ENCODE measurements at regions not wholly inside any gene's neighbourhood (a gene's known extent, or its start where the extent isn't known, plus 50 kb on each side); places are given as distances from the start of the nearest gene placed in this dataset.
"Not testable (repeated sequence)": the region's sequence is repeated elsewhere in the genome, so short reads cannot be mapped to it uniquely, and the experiment has no call there.

DNA sequence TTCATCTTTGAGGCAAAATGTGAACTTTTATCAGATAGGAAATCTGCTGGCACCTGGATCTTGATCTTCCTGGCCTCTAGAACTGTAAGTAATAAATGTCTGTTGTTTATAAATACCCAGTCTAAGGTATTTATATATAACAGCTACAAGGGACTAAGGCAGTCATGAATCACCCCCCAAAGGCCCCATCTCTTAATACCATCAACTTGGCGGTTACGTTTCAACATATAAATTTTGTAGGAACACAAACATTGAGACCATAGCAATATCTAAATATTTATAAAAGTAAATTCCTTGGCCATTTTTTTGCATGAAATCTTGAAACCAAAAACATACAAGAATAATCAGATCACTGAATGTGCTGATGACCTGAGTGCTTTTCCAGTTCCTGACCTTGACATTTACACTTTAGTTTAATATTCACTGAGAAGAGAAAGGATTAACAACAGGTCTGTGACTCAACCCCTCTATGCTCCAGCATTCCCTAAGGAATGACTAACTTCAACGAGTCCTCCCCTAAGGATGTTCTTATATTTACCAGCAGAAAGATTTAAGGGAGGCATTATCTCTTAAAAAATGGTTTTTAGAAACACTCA lies 1438.5 kb upstream of the CELF2 start:
- H3K9me2 ChIP-seq (ENCODE audit: insufficient read depth): no peaks in the 10 kb centered on the region
- peaks cover 11 to 20% of the 10 kb centered on the region in 2 experiments; a peak in 2 of 4 replicates for H3K9me3 ChIP-seq (ENCODE audit: control insufficient read depth in 1 of 2, insufficient read depth in 1 of 2, low read depth in 1 of 2, low read length in 2 of 2)
- DNase-seq (ENCODE audit: low read depth, low spot score): no peak
- ATAC-seq: no peak
- H3K9ac ChIP-seq (ENCODE audit: low read length): no peak overlapping the region
- H3K4me3 ChIP-seq (replicated peaks in 1 of 2; ENCODE audit: low read depth in 1 of 2, low read length in 2 of 2): no peak overlapping the region
- H3K36me3 ChIP-seq (ENCODE audit: control insufficient read depth in 1 of 2, insufficient read depth in 2 of 2, low read length in 2 of 2): no peaks in the 10 kb centered on the region
- TF ChIP-seq ZFX (IDR thresholded peaks at IDR 0.05) (no peak), RAD21 (IDR thresholded peaks at IDR 0.05; ENCODE audit: low read depth) (no peak), CBX3 (IDR thresholded peaks at IDR 0.05; ENCODE audit: low read depth) (no peak), ZNF274 (IDR thresholded peaks at IDR 0.05; ENCODE audit: low read depth, low read length) (no peak), JUND (IDR thresholded peaks at IDR 0.05) (no peak), EZH2 (IDR thresholded peaks at IDR 0.05) (no peak), TCF7L2 (IDR thresholded peaks at IDR 0.05; ENCODE audit: borderline replicate concordance, extremely low read depth, insufficient read depth, insufficient read length) (no peak), POLR2AphosphoS5 (IDR thresholded peaks at IDR 0.05; ENCODE audit: low read depth, low read length) (no peak), EGR1 (IDR thresholded peaks at IDR 0.05; ENCODE audit: low read depth) (no peak), SIN3A (IDR thresholded peaks at IDR 0.05; ENCODE audit: low read depth) (no peak), FOSL1 (IDR thresholded peaks at IDR 0.05; ENCODE audit: low read depth) (no peak), CEBPB (IDR thresholded peaks at IDR 0.05; ENCODE audit: low read depth) (no peak), ELF1 (IDR thresholded peaks at IDR 0.05; ENCODE audit: borderline replicate concordance, low read depth) (no peak), YY1 (IDR thresholded peaks at IDR 0.05; ENCODE audit: extremely low read depth, insufficient replicate concordance, low read depth, low read length) (no peak)
- TF ChIP-seq, protein P1, sequence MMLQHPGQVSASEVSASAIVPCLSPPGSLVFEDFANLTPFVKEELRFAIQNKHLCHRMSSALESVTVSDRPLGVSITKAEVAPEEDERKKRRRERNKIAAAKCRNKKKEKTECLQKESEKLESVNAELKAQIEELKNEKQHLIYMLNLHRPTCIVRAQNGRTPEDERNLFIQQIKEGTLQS (IDR thresholded peaks at IDR 0.05): no peak
- TF ChIP-seq, protein P2, sequence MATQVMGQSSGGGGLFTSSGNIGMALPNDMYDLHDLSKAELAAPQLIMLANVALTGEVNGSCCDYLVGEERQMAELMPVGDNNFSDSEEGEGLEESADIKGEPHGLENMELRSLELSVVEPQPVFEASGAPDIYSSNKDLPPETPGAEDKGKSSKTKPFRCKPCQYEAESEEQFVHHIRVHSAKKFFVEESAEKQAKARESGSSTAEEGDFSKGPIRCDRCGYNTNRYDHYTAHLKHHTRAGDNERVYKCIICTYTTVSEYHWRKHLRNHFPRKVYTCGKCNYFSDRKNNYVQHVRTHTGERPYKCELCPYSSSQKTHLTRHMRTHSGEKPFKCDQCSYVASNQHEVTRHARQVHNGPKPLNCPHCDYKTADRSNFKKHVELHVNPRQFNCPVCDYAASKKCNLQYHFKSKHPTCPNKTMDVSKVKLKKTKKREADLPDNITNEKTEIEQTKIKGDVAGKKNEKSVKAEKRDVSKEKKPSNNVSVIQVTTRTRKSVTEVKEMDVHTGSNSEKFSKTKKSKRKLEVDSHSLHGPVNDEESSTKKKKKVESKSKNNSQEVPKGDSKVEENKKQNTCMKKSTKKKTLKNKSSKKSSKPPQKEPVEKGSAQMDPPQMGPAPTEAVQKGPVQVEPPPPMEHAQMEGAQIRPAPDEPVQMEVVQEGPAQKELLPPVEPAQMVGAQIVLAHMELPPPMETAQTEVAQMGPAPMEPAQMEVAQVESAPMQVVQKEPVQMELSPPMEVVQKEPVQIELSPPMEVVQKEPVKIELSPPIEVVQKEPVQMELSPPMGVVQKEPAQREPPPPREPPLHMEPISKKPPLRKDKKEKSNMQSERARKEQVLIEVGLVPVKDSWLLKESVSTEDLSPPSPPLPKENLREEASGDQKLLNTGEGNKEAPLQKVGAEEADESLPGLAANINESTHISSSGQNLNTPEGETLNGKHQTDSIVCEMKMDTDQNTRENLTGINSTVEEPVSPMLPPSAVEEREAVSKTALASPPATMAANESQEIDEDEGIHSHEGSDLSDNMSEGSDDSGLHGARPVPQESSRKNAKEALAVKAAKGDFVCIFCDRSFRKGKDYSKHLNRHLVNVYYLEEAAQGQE (IDR thresholded peaks at IDR 0.05; ENCODE audit: low read depth): no peak
- TF ChIP-seq, protein P3, sequence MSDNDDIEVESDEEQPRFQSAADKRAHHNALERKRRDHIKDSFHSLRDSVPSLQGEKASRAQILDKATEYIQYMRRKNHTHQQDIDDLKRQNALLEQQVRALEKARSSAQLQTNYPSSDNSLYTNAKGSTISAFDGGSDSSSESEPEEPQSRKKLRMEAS (IDR thresholded peaks at IDR 0.05): no peak
- no TSS peak for BruUV-seq (replicated peaks)
- intact Hi-C loops (cut with micrococcal nuclease): no loop called here
- H3K4me1 ChIP-seq (ENCODE audit: control insufficient read depth in 1 of 2, insufficient read depth in 2 of 2, low read length in 2 of 2): no peaks in the 10 kb centered on the region
- POLR2A ChIA-PET: no interaction called here
- no peak overlapping the region for H3K27ac ChIP-seq (ENCODE audit: low read depth, low read length)
- no peaks in the 10 kb centered on the region for H3K79me2 ChIP-seq (ENCODE audit: insufficient read depth, low read length)
- no peaks in the 10 kb centered on the region for H3K27me3 ChIP-seq (ENCODE audit: insufficient read depth, low read length)
- H2AFZ ChIP-seq (ENCODE audit: low read depth, low read length, poor library complexity, severe bottlenecking): no peak overlapping the region
- RAD21 ChIA-PET (ENCODE audit: low non-redundant PET in 1 of 2, low total read pairs in 2 of 2, uncharacterized antibody in 2 of 2, unreplicated experiment in 2 of 2): no interaction called here
- no peak overlapping the region for H3K4me2 ChIP-seq (ENCODE audit: low read length)
- no peaks in the 10 kb centered on the region for H4K20me1 ChIP-seq (ENCODE audit: insufficient read depth)
- CTCF ChIA-PET: no interaction called here

DNA sequence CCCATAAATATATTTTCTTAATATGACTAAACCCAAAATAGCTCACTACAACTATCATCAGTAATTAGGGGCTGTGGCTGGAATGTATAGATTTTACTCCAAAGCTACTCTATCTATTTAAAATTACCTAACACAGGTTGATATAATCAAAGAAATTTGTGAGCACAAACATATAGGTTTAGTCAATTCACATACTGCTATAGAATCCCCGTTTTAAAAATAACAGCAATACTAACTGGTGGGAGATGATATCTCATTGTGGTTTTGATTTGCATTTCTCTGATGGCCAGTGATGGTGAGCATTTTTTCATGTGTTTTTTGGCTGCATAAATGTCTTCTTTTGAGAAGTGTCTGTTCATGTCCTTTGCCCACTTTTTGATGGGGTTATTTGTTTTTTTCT lies 1434.9 kb upstream of the CELF2 start:
- H3K9ac ChIP-seq (ENCODE audit: low read length); DNase-seq (ENCODE audit: low read depth, low spot score); H3K4me2 ChIP-seq (ENCODE audit: low read length); ATAC-seq; H3K4me3 ChIP-seq (replicated peaks in 1 of 2; ENCODE audit: low read depth in 1 of 2, low read length in 2 of 2); POLR2A ChIA-PET; BruUV-seq (replicated peaks); H3K4me1 ChIP-seq (ENCODE audit: control insufficient read depth in 1 of 2, insufficient read depth in 2 of 2, low read length in 2 of 2); H2AFZ ChIP-seq (ENCODE audit: low read depth, low read length, poor library complexity, severe bottlenecking); RAD21 ChIA-PET (ENCODE audit: low non-redundant PET in 1 of 2, low total read pairs in 2 of 2, uncharacterized antibody in 2 of 2, unreplicated experiment in 2 of 2); intact Hi-C loops (cut with micrococcal nuclease); H3K27ac ChIP-seq (ENCODE audit: low read depth, low read length); H3K9me2 ChIP-seq (ENCODE audit: insufficient read depth); H3K27me3 ChIP-seq (ENCODE audit: insufficient read depth, low read length); H3K36me3 ChIP-seq (ENCODE audit: control insufficient read depth in 1 of 2, insufficient read depth in 2 of 2, low read length in 2 of 2); H4K20me1 ChIP-seq (ENCODE audit: insufficient read depth); CTCF ChIA-PET; H3K79me2 ChIP-seq (ENCODE audit: insufficient read depth, low read length): not testable (repeated sequence)
- peaks cover 10 to 11% of the 10 kb centered on the region in 2 experiments; a peak in 2 of 4 replicates for H3K9me3 ChIP-seq (ENCODE audit: control insufficient read depth in 1 of 2, insufficient read depth in 1 of 2, low read depth in 1 of 2, low read length in 2 of 2)

Measured in HCT116 (cell line).